GM12873 (cell line): ENCODE measurements at regions not wholly inside any gene's neighbourhood (a gene's known extent, or its start where the extent isn't known, plus 50 kb on each side); places are given as distances from the start of the nearest gene placed in this dataset.

Source experiments
- CTCF ChIP-seq: IDR thresholded peaks from 2 replicates; pipeline ENCODE4 v1.5.1; 2012; ENCODE audit warnings: low read depth, mild to moderate bottlenecking, moderate library complexity, low read length, control low read depth; ENCODE audit not compliant: insufficient read depth; ENCODE audit errors: missing control alignments

GRCh38 chr18:47611649-47612048 is 318.8 kb downstream of the SMAD2 start:
- no peak for TF ChIP-seq CTCF

GRCh38 chr18:47606526-47606925 is 323.9 kb downstream of the SMAD2 start:
- TF ChIP-seq CTCF = no peak

DNA sequence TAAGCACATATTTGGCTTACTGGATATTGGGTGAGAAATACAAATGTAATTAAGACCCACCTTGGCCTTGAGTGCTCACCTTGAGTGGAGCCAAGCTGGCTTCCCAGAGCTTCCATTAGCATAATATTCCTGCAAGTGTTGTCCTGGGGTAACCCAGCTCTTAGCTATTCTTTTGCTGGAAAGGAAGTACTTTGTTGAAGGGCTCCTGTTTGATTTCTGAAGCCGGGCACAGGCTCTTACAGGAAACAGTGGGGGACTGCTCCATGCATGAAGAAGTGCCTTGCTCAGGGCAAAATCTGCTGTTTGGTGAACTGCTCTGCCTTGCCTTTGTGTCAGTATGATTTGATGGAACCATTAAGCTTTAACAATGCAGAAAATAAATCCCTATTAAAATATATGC is 325.4 kb downstream of the SMAD2 start:
- TF ChIP-seq CTCF = no peak

- TF ChIP-seq CTCF = no peak
Observed at GRCh38 chr18:47604021-47604420, 326.4 kb downstream of the SMAD2 start.

DNA sequence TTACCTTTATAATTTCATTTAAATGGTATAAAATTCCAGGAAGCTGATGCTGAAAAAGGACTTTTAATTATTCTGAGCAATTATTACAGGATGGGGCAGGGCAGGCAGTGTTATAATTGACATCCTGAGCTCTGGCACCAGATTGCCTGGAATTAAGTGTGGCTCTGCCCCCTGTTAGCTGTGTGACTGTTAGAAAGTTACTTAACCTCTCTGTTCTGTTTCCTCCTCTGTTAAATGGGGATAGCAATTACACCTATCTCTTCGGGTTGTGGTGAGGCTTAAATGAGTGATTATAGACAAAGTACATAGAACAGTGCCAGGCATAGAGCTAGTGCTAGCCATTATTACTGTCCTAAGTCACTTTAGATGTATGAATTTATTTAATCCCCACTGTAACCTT is 327.3 kb downstream of the SMAD2 start:
- no peak for TF ChIP-seq CTCF

DNA sequence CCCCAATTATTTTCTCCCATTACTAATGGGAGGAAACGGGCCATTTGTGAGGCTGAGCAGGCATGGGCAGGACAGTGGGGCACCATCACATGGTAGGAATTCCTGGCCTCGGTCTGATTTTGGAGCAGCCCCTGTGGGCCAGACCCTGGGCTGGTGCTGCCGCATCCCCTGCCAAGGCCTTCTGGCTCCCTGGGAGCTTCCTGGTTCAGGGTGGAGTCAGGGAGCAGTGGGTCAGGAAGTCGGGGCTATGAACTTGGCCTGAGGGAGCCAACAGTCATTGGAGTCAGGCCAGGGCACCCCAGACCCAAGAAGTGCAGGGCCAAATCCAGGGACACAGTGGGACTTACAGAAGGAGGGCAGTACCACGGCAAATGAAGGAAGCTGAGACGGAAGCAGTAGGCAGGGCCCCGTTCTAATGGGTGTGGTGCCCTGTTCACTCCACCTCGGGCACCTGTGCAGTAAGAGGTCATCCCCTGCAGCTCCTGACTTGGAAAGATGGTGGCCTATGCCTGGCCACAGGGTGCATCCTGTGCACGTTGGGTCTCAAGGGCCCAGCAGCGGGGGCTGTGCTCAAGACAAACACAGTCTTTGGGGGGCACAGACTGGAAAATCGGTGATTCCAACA is 328.1 kb downstream of the SMAD2 start:
- no peak for TF ChIP-seq CTCF

DNA sequence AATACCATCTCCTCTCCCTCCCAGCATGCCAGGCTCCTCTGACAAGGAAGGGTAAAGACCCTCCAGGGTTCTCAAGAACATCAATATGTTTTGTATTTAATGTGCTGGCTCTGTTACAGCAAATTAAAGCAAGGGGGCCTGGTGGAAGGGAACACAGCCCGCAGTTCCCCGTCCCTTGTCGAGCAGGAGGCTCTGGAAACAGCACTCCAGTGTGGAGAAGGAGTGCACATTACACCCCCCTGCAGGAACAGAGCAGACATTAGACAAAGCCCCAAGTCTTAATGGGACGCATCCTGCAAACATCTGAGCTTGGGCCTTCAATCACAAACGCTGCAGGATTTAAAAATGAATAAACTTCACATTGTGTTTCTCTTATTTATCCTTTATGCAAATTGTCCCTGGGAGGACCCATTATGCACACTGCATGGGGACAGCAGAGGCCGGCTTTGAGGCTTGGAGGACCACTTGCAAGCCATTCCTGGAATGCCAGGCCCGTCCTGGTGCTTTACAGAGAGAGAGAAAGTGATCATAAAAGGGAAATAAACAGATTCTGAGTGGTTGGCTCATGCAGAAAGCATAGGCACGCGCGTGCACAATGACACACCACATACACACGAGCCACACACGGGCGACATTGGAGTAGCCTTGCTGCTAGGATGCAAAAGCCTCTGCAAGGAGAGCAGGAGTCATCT is 328.7 kb downstream of the SMAD2 start:
- TF ChIP-seq CTCF = no peak
